ENCODE measurements at regions not wholly inside any gene's neighbourhood (a gene's known extent, or its start where the extent isn't known, plus 50 kb on each side); places are given as distances from the start of the nearest gene placed in this dataset.

GRCh38 chr7:106979551-106980357 is 64.8 kb upstream of the PRKAR2B start:
- TF ChIP-seq, protein P1, sequence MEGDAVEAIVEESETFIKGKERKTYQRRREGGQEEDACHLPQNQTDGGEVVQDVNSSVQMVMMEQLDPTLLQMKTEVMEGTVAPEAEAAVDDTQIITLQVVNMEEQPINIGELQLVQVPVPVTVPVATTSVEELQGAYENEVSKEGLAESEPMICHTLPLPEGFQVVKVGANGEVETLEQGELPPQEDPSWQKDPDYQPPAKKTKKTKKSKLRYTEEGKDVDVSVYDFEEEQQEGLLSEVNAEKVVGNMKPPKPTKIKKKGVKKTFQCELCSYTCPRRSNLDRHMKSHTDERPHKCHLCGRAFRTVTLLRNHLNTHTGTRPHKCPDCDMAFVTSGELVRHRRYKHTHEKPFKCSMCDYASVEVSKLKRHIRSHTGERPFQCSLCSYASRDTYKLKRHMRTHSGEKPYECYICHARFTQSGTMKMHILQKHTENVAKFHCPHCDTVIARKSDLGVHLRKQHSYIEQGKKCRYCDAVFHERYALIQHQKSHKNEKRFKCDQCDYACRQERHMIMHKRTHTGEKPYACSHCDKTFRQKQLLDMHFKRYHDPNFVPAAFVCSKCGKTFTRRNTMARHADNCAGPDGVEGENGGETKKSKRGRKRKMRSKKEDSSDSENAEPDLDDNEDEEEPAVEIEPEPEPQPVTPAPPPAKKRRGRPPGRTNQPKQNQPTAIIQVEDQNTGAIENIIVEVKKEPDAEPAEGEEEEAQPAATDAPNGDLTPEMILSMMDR (IDR thresholded peaks at IDR 0.05): no peak
- no peak for TF ChIP-seq POLR2A (IDR thresholded peaks at IDR 0.05)
